HT1080 (cell line): ENCODE measurements at regions not wholly inside any gene's neighbourhood (a gene's known extent, or its start where the extent isn't known, plus 50 kb on each side); places are given as distances from the start of the nearest gene placed in this dataset.

Experiments
- DNase-seq: peaks from one replicate; pipeline ENCODE4 v3.0.0-alpha.2; 2015; ENCODE audit warnings: low read depth

DNA sequence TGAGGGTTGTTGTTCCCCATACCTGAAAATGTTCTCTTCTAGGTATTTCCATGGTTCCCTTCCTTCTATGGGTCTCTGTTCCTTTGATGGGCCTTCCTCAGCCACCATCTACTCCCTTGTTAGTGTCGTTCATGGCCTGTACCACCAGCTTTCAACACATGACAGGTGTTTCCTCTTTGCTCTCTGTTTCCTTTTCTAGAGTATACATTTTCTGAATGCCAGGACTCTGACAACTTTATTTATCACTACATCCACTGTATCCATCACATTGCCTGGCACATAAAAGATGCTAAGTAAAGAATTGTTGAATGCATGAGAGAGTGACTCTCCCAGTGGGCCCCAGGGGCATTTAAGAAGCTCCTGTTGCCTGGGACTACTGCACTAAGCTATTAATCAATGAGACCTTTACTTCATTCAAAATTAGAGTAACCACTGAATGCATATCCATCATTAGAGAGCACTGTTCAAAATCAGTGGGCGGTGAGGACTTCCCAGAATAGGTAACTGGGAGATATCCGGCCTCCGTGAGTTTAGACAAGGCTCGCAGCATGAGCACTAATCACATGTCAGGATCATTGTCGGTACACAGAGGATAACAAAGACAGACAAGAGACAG, 255.0 kb downstream of the CBLN1 start:
- DNase-seq = no peak

DNA sequence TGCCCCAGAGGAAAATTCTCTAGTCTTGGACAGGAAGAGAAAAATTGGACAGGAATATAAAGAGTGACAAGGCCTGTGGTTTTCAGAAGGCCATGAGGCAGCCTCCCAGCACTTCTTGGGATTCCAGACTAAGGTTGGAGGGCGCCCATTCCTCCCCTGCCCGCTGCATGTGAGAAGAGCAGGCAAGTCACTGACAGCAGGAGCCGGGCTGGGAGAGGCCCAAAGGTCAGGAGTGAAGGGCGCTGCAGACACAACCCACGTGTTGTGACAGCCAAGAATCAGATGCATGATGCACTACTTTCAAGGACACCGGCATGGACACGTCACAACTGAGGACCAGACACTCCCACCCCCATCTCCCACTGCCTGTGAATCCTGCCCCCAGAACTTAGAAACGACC, 256.7 kb downstream of the CBLN1 start:
- DNase-seq = no peak

DNA sequence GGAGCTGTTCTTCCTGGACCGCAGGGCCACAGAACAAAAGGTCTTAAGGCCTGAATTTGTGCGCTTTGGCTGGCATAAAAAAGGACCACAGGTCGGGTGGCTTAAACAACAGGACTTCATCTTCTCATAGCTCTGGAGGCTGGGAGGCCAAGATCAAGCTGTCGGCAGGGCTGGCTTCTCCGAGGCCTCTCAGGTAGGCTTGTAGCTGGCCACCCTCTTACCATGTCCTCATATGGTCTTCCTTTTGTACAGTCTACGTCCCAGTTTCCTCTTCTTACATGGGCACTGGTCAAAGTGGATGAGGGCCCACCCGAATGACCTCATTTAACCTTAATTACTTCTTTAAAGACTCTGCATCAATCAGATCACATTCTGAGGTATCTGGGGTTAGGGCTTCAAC, 257.6 kb downstream of the CBLN1 start:
- DNase-seq = no peak

DNA sequence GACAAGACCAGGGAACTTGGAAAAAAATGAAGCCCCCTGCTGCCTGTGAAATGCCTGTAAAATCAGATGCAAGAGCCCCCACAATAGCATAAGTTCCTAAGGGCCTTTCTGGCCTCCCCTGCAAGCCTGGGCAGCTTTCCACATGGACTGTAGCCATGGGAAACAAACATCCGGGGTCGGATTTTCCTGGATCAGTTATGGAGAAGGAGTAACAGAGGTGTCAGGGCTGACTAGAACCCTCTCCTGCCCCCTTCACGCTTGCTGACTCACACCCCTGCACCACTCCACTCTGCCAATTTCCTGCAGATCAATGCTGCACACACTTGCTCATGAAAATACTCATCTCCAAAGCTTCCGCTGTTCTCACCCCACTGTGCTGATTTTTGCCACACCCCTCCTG, 258.6 kb downstream of the CBLN1 start:
- peak; percentile 98 for DNase-seq

DNA sequence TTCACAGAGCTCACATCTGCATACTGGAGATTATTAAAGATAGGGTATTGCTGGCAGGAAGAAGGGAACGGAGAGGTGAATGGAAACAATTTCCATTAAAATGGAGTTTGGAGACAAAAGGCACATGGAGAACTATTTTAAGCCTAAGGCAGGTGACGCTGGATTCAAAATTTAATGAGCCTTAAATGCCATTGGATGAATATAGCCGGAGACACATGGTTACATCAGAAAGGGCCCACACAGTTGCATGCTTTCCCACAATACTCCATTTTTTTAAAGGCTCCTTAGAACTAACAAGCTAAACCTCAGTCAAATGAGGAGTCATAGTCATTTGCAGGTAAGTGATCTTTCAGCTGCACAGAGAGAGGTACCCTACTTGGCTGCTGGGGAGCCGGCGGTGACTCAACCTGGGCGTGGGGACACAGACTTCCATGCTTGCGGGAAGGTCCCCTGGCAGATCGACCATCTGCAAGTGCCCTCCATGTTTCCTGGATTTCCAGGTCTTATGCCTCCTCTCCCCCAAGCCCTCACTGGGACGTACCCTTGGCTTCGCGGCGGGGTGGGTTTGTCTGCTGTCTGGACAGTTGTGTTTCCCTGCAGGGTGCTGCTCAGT, 259.2 kb downstream of the CBLN1 start:
- DNase-seq = no peak

DNA sequence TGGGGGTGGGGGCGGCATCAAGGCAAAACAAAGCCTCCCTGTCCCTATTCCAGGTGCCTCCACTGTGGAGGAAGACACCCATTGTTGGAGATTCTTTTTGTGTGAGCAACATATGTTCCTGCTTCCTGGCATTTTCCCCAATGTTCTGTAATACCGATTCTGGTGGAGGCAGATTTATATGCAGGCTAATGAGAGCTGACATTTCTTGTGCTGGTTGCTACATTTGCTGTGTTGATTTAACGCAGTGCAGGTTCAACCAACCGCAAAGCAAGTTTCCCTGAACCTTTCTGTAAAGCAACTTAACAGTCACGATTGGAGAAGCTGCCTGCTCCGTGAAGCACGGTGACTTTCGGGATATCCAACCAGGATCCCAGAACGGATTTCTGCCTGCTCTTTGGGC, 260.5 kb downstream of the CBLN1 start:
- peak; percentile 68 for DNase-seq

DNA sequence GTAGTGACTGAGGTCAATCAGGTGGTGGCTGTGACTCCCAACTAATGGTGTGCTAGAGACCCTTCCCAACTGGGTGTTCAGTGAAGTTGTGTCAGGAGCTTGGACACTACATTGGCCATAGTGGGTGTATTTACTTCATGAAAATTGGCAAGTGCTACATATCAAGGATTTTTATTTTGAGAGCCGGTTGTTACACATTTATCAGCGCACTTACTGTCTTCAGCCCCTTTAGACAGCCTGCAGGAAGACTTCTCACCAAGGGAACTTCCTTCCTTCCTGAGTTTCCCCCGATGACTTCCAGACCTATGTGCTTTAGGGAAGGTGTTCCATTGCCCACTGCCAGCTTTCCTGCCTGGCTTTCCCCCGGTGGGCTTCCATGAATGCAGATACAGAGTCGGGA, 261.2 kb downstream of the CBLN1 start:
- DNase-seq = no peak

DNA sequence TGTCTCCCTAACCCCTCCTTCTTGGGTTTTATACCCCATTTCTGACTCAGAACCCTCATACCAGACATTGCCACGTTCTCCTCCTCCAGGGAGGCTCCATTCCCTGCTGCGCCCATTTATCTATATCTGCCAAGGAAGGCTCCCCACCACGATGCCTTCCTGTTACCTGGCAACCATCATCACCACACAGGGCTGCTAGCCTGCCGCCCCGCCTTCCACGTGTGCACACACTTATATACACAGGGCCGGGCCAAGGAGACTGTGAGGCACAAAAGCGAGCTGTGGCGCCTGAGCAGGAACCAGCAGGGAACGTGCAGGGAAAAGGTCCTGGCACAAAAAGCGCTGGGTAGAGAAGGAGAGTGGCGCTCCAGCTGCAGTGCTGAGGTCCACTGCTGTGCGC, 261.8 kb downstream of the CBLN1 start:
- DNase-seq = no peak

DNA sequence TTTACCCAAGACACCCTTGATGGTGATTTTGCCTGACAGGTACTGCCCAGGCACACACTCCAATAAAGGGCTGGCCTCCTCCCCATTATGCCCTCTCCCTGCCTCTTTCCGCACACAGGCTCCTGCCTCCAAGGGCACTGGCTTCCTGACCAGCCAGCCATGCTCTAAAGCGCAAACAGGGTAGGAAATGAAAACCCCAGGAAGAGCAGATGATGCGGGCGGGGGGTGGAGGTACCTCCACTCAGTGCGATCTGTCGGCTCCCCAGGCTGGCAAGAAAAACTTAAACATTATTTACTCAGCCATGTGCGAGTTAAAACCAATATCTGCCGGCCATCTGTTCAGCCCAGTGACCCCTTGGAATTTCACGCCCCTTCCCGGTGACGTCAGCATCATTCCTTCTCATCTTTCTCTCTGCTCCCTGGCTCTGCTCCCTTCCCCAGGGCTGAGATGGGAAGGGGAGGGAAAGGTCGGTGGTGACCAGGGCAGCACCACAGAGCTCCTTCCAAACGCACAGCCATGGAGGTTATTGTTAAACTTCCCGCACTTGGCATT, 262.5 kb downstream of the CBLN1 start:
- DNase-seq = no peak

DNA sequence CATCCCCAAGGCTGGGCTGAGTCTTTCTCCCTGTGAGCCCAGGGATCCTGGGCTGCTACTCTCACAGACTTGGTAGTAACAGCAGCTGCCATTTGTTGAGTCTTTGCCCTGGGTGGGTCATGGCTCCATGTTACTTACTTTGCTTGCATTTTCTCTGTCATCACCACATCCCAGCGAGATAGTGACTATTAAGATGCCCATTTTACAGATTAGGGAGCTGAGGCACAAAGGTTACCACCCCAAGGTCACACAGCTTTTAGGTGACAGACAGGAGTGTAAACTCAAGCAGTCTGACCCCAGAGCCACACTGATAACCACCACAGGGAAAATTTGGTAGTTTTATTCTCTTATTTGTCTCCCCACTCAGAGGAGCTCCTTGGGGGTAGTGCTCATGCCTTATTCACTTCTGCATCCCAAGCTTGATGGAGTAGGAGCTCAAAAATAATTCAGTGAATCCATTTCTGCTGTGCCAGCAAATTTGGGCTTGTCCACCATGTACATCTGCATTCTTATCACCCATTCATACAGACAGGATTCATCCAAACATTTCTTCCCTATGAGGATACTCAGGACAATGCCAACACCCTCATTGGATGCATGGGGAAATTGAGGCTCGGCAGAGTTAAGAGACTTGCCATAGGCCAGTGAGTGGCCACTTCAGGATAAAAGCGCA, 263.2 kb downstream of the CBLN1 start:
- DNase-seq = no peak

DNA sequence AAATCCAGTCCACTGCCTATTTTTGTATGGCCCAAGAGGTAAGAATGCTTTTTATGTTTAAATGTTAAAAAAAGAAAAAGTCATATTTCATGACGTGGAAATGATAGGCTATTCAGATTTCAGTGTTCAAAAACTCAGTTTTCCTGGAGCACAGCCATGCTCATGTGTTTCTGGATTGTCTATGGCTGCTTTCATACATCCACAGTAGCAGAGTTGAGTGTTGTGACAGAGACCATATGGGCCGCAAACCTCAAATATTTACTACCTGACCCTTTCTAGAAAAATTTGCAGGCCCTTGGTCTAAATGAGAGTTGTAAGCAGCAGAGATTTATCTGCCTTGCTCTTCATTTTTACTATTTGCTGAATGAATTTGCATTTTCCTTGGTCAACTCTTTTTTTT, 264.1 kb downstream of the CBLN1 start:
- no peak for DNase-seq

DNA sequence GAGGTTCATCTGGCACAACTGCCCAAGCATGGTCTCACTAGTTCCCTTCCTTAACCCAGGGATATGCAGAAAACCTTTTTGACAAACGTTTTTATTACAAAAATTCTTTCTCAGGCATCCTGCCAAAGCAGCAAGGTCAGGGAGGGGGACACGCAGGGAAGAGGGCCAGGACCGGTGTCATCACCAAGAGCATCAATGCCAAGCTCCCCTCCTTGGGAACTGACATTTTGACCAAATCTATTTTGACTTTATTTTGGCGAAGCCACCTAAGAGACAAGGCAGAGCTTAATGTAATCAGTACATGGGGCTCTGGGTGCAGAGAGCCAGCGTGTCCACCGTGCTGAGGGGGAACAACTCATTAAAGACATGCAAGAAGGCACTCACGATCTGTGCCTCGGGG, 265.2 kb downstream of the CBLN1 start:
- no peak for DNase-seq

DNA sequence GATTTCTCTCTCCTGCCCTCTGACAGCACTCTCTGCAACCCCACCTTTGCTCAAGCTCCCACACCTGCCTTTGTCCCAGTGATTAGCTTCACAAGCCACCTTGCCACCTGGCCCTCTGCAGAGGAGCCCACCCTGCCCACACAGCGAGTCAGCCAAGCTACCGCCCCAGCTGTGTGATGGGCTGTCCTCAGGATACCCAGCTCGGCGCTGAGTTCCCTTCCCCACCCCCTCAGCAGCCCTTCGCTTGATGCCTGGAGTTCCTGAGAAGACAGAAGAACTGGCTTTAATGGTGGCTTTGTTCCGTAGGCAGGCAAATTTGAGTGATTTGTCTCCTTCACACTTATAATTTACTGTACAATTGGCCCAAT, 266.4 kb downstream of the CBLN1 start:
- no peak for DNase-seq

DNA sequence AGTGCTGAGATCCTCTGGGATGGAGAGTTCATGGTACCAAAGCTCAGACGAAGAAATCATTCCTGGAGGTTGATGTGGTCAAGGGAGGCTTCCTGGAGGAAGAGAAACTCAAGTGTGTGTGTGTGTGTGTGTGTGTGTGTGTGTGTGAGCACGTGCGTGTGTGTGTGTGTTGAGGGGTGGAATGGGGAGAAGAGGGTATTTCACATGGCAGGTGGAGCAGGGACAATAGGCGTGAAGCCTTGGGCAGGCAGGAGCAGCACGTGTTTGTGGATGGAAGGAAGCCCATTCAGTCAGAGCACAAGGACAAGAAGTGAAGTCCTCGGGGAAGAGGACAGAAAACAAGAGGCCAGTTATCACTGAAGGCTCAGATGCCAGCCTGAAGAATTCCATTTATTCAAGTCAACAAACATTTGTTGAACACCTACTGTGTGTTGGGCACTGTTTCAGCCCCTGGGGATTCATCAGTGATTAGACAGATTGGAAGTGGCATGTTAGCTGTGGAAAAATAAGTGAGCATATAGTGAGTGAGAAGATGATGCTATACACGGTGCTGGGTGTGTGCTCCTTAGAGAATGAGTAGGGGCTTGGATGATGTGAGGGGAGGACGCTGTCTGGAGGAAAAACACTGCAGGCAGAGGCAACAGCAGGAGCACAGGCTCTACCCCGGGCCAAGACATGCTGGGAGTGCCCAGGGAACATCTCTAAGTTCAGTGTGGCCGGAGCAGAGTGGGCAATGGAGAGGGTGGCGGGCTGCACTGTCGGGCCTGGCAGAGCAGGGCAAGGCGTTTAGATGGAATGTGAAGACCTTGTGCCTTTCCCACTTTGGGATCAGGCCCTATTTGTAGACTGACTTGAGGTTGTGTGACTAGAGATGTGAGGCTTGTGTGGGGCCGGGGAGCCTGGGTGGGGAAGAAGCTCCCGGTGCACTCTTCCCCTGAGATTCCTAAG, 267.1 kb downstream of the CBLN1 start:
- no peak for DNase-seq

DNA sequence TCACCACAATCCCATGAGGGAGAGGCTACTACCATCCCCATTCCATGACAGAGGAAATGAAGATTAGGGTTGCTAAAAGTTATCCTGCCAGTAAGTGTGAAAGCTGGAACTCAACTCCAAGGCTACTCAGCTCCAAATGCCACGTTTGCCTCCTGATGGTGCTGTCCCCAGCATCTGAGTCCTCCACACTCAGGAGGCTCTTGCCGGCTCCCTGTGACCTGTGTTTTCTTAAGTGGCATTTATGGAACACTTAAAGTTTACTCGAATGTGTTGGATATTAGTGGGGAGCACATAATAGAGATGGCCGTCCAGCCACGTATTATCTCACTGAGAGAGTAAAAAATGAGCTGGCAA, 267.9 kb downstream of the CBLN1 start:
- DNase-seq = no peak

DNA sequence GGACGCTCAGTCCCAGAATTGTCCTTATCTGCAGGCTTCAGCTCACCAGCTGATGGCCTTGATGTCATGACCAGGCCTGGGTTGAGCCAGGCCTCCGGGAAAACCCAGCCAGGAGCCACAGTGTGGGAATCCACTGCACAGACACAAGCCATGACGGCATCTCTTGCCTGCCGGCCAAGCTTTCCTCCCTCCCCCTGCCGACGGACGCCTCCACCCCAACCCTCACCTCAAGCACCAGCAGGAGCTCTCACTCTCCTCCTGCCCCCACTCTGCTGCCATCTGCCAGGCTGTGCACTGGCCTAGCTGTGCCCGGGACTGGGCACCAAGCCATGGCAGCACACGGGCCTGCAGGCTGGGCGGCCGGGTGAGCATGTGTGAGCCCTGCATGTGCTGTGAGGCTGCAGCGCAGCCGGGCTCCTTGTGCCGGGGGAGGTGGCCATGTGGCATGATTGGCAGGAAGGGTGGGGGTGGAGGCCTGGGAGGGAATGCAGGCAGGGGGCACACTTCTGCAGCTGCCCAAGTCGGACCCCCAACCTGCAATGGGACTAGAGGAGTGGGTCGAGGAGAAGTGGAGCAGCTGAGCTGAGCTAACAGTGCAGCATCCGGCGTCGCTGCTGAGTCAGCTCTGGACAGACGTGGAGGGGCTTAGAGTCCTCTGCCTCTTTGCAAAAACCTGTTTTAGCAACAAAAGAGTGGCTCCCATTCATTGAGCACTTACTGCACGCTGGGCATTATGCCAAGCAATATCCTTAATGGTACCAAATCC, 268.5 kb downstream of the CBLN1 start:
- peak; percentile 22 for DNase-seq

DNA sequence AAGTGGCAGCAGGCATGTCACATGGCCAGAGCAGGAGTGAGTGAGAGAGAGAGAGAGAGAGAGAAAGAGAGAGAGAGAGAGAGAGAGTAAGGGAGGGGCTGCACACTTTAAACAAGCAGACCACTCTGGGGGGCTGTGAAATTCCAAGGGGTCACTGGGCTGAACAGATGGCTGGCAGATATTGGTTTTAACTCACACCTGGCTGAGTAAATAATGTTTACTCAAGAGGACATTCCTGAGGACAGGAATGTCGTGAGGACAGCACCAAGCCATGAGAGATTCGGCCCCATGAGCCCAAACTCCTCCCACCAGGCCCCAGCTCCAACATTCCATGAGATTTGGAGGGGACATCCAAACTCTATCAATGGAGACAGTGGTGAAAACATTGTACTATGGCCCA, 269.7 kb downstream of the CBLN1 start:
- DNase-seq = no peak

DNA sequence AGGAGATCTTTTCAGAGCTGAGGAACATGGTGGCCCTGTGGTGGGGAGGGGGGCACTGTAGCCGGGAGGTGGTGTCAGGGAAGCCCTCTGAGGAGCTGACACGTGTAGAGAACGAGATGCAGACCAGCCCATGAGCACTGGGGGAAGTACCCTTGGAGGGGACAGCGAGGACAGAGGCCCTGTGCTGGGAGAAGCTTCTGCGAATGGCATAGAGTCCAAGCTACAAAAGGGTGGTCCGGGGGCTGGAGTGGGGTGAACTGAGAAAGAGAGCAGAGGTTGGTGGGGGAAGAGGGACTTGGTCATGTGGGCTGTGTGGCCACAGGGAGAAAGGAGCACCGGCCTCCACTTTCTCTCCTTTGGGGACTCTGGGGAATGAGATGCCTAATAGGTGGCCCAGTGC, 270.8 kb downstream of the CBLN1 start:
- DNase-seq = no peak

DNA sequence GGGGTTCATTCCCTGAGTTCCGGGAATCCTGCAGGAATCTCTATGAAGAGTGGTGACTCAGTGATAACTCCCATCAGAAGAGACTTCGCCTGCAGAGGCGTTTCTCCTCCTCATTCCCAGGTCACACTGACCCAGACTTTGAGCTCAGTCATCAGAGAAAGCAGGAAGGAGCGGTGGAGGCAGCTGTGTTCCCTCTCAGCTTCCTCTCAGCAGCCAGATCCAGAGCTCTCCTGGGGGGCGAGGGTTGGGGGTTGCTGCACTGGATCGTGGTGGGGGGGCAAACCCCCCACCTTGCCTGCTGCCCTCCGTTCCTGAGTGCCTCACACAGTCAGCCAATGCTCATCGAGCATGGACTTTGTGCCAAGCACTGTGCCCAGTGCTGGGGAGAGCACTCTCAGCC, 271.2 kb downstream of the CBLN1 start:
- peak; percentile 64 for DNase-seq

DNA sequence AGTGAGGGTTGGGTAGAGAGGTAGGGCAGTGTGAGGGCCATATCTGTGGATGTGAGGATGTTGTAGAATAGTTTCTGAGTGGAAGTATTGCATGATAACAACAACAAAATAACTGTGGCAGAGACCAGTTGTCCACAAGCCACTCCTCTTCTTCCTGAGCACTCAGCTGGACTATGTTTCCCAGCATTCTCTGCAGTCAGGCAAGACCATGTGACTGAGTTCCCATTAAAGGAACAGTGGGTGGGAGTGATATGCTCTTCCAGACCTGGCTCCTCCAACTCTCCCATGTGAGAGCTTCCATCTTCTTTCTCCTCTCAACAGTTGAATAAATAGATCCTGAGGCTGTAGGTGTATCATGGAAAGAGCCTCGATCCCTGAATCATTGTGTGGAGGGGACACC, 272.4 kb downstream of the CBLN1 start:
- no peak for DNase-seq

DNA sequence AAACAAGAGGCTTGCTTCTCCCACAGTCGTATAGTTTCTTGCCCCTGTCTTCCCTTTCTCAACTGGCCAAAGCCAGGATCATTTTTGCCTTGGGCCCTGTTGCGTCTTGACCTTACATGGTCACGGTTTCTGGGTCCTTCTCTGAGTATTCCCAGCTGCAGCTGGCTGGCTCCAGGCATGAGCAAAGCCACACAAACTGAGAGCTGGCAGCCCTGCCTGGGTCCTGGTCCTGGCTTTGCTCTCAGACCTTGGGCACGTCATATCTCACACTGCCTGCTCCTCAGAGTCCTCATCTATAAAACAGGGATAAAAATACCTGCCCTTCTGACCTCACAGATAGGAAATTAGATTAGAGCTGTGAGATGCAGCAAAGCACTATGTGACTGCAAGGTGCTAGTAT, 277.6 kb downstream of the CBLN1 start:
- no peak for DNase-seq
